Kidney capillary endothelial cell (primary cell): ENCODE measurements at regions not wholly inside any gene's neighbourhood (a gene's known extent, or its start where the extent isn't known, plus 50 kb on each side); places are given as distances from the start of the nearest gene placed in this dataset.

Experiments
- DNase-seq: peaks from one replicate; pipeline ENCODE4 v3.0.0-alpha.2; 2018; ENCODE audit warnings: low spot score

DNA sequence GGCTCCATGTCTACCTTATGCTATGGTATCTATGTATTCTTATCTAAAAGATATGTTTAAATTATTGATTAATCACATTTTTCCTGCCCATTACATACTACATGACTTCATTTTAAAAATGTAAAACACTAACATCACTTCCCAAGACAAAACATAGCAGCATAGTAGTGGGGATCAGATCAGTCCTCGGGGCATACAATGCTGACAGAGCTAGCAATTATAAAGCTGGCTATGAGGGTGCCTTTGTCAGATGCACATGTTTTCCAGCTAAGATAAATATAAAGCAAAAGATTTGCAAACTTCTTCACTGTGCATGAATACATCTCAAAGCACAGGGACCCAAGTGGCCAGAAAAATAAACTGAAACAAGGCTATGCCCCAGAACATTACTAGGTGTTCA lies 549.8 kb upstream of the INTU start:
- no peak for DNase-seq

DNA sequence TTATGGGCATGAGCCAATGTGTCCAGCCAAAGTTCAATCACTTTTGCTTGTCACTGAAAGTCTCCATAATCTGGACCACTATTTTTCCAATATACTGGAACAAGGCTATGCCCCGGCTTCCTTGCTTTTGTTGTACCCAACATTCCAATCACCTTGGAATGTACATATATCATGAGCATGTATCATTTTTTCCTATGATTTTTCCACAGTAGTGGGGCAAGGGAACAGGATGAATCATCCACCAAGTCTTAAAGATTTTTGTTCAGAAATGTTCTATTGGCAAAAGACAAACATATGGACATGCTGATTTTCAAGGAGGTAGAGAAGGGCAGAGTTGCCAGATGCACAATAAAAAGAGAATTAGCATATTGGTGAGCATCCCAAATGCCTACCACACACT lies 548.1 kb upstream of the INTU start:
- DNase-seq, result no peak

DNA sequence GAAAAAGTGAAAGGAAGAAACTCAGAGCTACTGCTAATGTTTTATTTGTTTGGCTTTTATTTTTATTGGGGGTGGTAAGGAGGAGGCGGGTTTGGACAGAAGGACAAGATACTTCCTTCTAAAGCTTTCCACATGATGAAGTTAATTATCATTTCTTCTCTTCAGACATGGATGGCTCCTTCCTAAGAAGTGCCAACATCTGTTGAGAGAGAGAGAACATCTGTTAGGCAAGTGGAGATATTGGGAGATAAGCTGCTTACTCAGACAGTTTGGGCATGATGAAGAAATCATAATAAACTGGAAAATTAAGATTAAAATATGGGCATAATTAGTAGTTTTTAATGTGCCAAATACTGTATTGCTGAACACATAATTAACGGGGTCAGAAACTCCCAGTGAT lies 535.7 kb upstream of the INTU start:
- DNase-seq, result no peak

DNA sequence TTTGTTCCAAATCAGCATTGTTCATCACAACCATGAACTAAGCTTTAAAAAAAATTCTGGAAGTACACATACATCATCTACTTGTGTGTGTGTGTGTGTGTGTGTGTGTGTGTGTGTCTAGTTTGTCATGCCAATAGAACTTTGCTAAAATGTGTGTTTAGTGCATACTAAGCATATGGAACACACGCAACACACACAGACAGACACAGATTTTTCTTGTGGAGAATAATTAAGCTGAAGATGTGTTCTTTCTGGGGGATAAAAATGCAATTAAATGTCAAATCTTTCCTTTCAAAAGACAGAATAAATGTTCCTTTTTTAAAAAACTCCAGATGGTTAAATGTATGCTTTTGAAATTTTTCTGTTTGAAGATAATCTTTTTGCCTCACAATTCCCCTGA lies 530.4 kb upstream of the INTU start:
- no peak for DNase-seq

DNA sequence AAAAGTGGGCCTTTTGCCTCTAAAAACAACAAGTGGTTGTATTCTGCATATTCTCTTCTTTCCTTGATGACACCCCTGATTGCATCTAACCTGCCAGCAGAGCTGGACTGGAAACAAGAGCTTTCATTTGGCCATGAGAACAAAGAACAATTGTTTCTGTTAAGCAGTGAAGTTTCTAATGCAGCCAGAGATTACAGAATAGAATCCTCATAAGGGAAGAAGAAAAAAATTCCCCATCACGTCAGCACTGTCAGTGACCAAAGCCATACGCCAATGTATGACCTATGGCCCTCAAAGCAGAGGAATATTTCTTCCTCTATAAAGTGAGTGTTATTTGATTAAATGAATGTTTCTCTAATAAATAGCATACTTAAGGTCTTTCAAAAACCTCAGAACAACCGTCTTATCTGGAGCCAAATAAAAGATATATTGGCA lies 529.1 kb upstream of the INTU start:
- DNase-seq, result no peak

DNA sequence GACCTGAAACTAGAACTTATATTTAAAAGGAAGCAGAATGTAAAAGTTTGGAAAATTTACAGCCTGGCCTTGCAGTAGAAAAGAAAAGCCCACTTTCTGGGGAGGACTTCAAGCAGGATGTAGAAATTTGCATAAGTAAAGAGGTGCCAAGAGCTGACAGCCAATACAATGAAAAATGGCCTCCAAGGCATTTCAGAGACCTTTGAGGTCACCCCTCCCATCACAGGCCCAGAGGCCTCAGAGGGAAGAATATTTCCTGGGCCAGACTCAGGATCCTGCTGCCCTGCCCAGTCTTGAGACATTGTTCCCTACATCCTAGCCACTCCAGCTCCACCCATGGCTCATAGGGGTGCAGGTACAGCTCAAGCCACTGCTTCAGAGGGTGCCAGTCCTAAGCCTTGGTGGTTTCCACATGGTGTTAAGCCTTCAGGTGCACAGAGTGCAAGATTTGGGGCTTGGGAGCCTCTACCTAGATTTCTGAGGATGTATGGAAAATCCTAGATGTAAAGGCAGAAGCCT lies 518.9 kb upstream of the INTU start:
- DNase-seq, result no peak

DNA sequence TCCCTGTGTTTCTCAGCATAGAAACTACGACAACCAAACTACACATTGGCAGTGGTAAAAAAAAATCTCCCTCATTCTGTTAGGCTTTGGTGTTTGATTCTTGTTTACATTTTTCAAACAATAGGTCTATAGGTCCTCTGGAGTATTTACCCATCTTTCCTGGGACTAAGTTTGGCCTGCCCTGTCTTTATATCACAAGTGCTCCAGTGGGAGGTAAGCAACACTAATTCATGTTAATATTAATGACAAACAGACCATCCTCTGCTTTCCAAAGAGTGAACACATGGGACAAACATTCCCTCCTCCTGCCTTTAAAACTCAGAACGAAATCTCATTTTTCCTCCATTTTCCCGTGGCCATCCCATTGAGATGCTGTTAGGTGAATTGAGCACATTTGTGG lies 514.1 kb upstream of the INTU start:
- DNase-seq, result no peak

DNA sequence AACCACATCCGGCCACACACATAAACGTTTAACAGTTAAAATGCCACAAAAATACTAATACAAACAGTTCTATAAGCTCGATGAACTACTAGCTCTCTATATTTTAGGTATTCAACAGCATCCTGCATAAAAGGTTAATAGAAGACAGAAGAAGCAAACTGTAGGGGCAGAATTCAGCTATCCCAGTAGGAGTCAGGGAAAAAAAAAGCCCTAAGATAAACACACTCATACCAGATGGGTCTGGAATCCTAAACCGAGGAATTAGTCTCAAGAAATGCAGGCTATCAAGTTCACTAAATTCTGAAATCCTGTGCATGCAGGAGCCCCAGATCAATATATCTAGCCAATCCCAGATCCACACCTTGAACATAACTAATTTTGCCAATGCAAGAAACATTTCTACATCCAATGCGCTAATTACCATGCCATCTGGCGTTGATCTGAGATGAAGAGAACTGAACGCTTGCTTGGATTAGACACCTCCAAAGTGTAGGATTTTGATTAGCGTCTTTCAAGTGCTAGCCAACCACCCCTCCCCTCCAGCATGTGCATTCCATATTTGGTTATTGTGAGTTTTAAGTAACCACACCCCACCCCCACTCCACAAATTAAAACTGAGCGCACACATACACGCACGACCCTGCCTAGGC lies 512.2 kb upstream of the INTU start:
- DNase-seq, result no peak

DNA sequence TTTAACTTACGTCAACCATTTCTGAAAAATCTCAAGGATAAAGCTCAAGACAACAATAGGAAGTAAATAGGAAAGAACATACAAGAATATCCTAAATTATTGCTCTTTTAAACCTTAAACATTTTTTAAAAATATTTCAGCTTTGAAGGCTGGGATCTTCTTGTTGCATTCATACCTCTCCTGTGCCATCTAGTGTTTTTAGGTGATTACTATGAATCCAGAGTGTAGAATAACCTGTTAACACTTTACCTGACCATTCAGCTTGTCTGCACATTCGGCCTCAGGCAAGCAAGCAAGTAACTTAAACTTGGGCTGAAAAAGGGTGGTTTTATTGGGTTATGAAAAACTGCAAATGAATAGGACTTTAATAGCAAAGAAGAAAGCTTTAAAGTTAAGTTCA lies 507.8 kb upstream of the INTU start:
- DNase-seq, result no peak

DNA sequence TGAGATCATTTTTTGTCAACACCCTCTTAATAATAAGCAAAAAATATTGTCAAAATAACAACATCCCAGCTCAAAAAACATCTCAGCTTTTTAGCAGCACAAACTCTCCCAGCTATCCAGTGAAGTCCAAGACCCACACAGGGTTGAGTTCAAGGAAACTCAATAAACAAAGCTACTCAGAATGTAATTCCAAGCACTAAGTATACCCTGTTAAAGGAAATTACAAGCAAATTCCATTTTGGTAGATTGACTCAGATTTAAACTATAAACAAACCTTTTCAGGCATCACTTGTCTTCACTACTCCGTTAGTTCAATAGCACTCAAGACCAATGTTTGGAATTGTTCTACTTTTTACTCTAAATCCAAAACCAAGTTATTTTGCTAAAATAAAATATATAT lies 506.0 kb upstream of the INTU start:
- no peak for DNase-seq

DNA sequence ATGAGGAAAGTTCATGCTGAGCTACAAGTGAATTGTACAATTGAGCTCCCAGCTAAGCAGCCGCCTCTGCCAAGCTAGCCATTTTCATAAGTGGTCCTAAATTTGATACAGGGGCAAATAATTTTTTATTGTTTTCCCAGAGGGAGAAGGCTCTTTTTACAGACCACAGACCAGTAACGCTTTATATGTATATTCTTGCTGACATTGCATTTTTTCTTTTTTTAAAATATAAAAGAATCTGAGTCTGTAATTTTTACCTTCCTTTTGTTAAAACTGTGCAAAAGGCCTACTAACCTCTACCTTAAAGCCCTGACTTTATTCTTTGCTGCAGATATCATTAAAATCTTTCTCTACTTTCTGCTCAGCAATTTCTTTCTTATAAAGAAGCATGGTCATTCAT lies 501.2 kb upstream of the INTU start:
- DNase-seq, result no peak

DNA sequence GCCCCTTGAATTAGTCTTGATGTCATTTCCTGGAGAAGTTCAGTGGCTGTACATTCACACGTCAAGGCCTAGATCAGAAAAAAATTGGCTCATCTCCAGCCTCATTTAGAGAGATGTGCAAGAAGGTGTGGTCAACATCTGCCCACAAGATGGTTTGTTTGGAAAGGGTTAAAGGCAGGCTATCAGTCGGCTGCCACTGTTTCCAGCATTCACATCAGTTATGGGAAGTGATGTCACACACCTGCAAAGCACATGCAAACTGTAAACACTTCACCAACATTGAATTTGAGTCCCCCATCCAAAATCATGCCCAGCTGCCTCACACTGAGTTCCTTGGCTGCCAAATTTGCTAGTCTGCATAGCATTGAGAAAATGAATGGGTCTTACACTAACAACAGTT lies 498.3 kb upstream of the INTU start:
- DNase-seq, result no peak

DNA sequence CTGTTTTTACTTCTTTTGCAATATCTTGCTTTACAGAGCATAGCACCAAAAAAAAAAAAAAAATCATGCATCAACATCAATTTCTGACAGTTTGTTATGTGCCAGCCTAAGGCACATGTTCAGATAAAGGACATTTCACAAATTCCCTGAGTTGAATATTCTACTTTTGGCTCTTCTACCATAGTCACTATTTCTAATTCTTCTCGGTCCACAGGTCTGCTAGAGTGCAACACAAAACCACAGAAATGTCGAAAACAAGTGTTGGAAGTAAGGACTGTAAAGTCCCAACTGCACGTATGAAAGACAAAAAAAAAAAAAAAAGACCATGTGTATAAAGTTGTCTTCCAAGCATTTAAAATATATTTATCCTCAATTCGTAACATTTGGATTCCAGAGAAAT lies 494.2 kb upstream of the INTU start:
- no peak for DNase-seq

DNA sequence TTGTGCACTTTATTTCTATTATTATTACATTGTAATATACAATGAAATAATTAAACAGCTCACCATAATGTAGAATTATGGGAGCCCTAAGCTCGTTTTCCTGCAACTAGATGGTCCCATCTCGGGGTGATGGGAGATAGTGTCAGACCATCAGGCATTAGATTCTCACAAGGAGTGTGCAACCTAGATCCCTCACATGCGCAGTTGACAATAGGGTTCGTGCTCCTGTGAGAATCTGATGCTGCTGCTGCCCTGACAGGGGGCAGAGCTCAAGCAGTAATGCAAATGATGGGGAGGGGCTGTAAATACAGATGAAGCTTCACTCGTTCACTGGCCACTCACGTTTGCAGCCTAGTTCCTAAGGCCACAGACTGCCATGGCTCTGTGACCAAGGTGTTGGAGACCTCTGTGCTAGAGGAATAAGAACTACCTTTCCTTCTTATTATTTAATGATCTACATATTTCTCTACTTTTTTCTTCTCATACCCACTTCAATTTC lies 492.9 kb upstream of the INTU start:
- no peak for DNase-seq

DNA sequence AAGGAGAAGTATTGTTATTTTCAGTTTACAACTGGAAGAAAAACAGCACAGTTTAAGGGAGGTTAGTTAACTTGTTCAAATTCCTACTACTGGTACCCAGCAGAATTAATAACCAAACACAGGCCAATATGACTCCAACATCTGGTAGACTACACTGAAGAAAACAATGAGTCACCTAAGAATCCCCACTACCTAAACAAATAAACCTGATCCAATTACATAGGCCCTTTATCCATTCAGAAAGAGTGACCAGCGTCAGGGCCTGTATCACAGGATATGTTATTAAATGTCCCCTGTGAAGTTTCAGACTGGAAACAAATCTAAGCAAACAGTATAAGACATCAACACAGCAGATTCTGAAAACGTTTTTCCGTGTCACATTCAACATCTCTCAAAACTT lies 492.5 kb upstream of the INTU start:
- no peak for DNase-seq

DNA sequence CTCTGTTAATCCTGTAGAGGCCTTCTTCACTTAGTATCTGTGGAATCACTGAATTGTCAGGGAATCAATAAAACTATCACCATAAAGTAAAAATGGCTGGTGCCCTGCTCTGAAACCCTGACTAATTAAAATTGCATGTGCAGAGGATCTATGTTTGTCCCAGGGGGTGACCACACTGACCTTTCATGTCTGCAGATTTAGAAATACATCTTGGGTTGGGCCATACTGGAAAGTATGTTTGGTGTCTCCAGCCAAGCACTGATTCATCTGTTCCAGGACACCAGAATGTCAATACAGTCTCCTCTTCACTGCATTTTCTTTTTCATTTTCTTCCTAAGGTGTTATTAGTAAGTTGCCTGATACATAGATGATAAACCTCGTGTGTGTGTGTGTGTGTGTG lies 490.9 kb upstream of the INTU start:
- no peak for DNase-seq

DNA sequence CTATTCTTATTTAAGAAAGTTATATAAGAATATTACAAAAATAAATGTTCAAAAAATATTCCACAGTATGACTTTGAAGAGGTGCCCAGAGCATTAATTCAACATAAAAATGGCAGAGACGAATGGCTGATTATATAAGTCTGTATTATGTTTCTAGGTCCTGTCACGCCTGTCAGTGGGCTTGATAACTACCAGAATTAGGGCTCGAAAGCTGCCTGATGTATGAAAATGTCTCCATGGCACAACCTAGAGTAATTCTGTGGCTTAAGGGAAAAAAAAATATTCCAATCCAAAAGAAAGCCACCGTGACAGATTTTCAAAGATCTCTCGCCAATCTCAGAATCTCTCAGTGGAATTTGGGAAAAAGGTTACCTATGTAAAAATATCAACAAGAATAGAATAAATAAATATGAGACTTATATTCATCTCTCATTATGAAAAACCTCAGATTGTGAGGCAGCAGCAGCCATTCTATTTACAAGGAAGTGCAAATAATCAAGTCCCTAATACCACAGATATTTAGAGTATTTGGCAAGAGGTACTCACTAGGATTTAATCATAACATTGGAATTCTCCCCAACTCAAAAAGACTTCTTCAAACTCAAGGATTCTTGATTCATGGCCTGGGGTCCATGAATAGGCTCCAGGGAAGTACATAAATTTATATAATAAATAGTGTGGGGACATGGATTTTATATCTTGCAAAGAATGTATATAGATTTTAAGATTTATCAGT lies 489.1 kb upstream of the INTU start:
- no peak for DNase-seq

DNA sequence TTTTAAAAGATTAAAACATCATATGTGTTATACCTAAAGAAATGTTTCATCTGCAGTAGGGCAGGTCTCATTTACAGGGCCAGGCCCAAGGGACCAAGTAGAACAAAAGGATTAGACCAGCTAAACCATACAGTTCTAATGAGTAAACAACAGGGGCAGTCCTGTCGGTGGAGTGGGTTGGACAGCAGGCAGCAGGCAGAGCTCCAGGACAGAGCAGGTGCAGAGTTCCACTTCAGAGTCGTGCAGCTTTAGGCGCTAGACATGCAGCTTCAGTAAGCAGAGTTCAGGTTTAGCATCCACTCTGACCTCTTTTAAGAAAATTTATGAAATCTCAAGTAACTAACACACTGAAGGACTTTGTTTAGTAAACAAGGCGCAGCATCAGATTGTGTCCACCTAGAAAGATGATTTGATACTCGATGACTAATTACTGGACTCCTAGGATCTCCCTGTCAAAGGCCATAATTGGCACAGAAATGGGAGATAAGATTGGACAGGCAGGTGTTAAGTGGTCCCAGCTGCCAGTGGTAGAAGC lies 487.7 kb upstream of the INTU start:
- no peak for DNase-seq

DNA sequence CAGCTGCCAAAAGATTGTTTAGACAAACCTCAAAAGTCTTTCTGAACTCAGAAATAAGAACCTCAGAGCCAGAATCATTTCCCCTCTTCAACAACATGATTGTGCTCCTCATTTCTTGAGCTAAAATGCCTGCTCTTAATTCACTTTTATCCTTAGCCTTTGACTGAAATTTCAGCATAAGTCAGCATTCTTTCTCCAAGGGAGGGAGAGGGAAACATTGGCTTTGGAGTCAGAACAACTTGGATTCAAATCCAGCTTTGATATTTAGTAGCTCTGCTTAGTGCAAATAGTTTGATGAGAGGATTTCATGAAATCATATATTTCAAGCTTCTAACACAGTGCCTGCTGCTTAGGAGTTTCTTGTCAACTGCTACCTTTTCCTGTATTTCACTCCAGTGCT lies 484.6 kb upstream of the INTU start:
- DNase-seq, result no peak

DNA sequence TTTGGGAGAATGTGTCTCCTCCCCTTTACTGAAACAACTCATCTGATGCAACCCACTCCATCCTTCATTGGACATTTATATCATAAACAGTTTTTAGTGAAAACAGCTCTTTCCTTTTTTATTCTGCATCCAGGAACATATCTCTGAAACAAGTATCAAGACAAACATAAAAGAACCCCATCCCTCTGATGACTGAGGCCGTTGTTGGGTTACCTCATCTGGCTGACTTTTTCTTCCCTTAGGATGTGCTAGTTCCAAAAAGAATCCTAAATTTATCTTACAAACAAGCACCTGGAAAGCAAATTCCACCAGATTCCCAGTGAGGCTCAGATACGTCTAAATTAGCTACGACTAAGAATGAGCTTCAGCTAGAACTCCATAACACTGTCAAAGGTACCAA lies 483.7 kb upstream of the INTU start:
- DNase-seq, result no peak

DNA sequence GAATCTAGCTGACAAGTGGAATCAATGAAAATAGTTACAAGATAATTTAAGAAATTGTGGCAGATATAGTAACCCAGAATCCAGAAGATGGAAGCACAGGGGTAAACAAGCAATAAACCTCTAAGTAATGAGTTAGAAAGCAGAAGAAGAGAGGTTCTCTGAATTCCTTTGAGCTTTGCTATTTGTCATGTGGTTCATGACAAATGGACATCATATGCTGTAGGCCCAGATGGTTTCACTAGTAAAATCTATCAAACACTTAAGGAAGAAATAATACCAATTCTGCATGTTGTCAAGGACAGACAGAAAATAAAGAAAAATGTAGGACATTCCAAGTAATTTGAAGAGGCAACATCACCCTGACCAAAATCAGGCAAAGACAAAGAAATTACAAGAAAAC lies 480.8 kb upstream of the INTU start:
- DNase-seq, result no peak

DNA sequence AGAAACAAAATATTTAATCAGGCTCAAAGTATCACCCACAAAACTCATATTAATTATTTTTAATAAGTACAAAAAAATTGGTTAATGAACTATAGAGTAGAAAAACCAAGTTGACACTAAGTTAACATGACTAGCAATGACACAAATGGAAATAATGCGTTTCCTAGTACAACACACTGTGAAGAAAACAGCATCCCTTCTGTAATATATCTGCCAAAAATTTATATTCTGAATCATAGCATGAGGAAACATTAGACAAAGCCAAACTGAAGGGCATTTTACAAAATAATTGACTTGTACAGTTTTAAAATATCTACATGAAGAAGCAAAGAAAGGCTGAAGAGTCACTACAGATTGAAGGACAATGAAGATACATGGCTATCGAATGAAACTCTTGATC lies 477.6 kb upstream of the INTU start:
- DNase-seq, result no peak

DNA sequence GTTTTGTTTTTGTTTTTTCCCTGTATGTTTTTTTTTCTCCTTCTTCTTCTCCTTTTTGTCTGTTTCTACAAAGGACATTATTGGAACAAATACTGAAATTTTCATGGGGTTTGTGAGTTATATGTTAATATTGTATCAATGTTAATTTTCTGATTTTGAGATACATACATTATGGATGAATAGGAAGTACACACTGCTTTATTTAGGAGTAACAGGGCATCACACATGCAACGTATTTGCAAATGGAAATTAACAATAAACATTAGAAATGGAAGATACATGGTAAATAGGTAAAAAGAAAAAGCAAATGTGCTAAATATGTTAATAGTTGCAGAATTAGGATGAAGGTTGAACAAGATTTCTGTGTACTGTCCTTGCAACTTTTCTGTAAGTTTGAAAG lies 477.2 kb upstream of the INTU start:
- DNase-seq, result no peak

DNA sequence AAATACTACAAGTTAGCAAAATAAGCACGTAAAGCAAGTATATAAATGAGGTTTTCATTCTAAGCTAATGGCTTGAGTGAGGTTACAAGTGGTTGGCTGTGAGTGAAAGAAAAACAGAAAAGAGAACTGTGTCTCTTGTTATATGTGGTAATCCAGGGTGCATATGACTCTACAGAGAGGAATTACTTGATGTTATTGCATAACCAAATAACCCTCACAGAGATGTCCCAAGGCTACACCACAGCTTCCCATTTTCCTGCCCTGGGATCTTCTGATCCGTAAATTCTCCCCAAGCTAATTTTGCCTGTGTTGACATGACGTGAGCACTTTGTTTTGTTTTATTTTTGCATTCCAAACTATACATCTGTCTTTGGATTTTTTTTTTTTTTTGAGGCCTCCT lies 470.0 kb upstream of the INTU start:
- no peak for DNase-seq
